H54 (cell line): ENCODE measurements at regions not wholly inside any gene's neighbourhood (a gene's known extent, or its start where the extent isn't known, plus 50 kb on each side); places are given as distances from the start of the nearest gene placed in this dataset.
A peak's percentile ranks its signal among the peaks of the same experiment; 100 is the strongest.

ENCODE experiments used
- DNase-seq: peaks from one replicate; pipeline ENCODE4 v3.0.0; 2011; ENCODE audit warnings: low spot score, mixed read lengths; ENCODE audit not compliant: insufficient read length
- FAIRE-seq: peaks from 3 replicates; lab custom pipeline; 2011; peaks lifted over from hg19 to GRCh38; lab: Jason Lieb, UNC
- POLR2A ChIP-seq: IDR thresholded peaks from 2 replicates; pipeline ENCODE4 v1.6.1; 2011; ENCODE audit warnings: low read depth, mild to moderate bottlenecking, low read length

DNA sequence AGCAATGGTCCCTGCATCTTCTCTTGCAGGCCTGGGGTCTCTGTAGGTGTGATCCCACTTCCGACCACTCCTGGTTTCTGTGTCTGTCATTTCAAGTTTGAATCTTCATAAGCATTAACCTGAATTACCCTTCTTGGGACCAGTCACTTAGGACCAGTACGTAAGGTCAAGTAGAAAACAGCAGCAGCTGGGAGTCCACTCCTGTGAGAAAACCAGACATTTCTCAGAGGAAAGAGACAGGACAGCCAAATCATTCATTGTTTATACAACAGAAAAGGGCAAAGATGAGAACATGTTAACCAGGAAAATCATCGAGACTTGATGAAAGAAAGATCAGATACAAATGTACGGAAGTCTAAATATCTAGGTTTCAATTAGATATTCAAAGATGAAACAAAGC is 163.0 kb downstream of the MREG start:
- no peak for FAIRE-seq
- TF ChIP-seq POLR2A, result no peak
- DNase-seq, result no peak

DNA sequence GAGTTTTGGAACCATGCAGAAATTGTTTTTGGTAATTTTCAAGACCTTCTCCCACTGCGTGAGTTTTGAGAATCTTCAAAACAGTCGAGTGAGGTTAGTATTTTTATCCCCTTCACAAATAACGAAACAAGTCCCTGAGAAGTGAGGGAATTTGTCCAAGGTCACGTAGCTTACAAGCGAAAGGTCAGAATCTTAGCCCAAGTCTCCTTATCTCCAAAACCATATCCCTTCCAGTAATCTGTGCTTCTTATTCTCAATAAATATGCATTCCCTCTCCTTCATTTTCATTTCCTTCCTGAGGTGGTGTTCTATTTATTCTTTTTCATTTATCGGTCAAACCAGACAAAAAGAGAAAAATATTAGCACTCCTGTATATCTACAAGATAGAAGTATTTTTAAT is 163.6 kb downstream of the MREG start:
- FAIRE-seq (no peak), DNase-seq (no peak)
- no peak for TF ChIP-seq POLR2A

DNA sequence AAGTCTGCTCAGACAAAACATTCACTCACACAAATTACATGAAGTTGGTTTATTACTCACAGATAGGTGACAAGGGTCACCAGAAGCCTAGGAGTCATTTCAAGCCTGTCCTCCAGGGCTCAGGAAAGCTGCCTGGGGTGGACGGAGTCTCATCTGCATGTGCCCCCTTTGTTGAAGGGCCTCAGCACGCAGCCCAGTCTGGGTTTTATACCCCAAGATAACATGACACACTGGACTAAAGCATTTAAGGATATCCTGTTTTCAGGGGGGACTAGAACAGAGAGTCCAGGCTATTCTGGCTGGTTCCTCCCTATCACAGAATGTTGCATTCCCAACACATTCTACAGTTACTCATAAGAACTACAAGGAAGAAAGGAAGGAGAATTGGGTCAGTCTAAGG is 164.7 kb downstream of the MREG start:
- FAIRE-seq (no peak), DNase-seq (no peak)

GRCh38 chr2:215848146-215848545 is 165.2 kb downstream of the MREG start:
- TF ChIP-seq POLR2A, result no peak
- FAIRE-seq (no peak), DNase-seq (no peak)

More for the DNA sequence above, 164.7 kb downstream of the MREG start:
- TF ChIP-seq POLR2A, result no peak

GRCh38 chr2:215847718-215848117 is 165.6 kb downstream of the MREG start:
- TF ChIP-seq POLR2A, result no peak
- FAIRE-seq, result no peak
- DNase-seq, result no peak

DNA sequence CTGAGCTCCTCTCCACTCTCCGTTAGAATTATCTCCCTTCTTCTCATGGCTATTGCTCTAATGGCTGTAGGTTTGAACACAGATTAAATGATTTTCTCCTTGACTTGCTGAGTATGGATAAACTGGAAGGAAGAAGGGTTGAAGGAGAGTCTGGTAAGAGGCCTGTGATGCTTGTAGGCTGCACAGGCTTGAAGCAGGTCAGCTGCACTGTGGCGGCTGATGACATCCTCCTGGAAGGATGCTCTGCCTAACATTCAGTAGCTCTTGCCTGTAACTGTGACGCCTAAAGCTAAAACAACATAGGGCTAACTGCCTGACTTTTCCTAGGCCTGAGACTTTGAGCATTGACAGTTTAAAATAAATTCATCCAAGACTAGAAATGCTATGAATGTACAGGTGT is 166.3 kb downstream of the MREG start:
- FAIRE-seq (no peak), DNase-seq (no peak)
- TF ChIP-seq POLR2A, result no peak

GRCh38 chr2:215845839-215846586 is 167.3 kb downstream of the MREG start:
- no peak for TF ChIP-seq POLR2A
- DNase-seq, result no peak
- no peak for FAIRE-seq

DNA sequence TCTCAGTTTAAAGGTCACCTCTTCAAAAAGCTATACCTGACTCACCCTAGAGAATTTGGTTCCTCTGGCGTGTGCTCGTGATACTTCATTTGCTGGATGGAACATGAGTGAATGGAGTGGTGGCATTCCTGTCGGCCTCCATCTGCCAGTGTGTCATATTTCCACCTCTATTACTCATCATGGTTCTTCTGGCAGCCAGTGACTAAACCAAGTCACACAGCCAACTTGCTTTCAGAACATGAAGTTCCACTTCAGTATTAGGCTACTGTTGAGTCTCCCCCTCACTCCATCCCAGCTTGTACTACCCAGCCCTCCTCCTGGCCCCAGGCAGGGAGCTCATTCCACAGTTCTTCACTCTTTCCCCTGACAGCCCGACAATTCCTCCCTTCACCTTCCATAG is 169.8 kb downstream of the MREG start:
- no peak for TF ChIP-seq POLR2A
- DNase-seq (peak; percentile 71), FAIRE-seq (peak; percentile 82)

DNA sequence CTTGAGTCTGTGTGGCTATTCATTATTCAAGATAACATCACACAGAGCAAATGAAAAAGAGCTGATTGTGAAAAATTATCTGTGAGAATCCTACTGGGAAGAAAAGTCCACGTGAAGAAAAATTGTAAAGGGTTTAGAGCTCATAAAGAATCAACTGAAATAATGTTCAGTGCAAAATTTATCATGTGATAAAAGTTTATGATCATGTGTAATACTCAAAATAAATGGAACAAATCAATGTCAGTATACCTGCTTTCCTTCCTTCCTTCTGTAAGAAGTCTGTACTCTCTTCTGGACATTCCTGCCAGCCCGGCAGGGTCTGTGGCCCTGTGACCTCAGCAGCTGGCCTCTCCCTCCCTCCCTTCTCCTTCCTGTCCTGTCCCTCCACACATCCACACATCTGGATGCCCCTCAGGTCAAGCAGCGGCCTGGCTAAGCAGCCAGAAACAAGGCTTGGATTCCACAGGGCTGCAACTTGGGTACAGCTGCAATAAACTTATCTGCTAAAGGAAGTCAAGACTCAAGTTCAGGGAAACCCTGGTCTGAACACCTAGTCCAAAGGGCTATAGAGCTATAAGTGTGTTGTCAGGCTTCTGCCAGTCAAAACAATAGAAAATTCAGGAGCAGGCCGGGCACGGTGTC is 172.1 kb downstream of the MREG start:
- no peak for DNase-seq
- FAIRE-seq, result no peak
- TF ChIP-seq POLR2A, result no peak

GRCh38 chr2:215839816-215840215 is 173.5 kb downstream of the MREG start:
- DNase-seq (no peak), FAIRE-seq (no peak)
- TF ChIP-seq POLR2A, result no peak

DNA sequence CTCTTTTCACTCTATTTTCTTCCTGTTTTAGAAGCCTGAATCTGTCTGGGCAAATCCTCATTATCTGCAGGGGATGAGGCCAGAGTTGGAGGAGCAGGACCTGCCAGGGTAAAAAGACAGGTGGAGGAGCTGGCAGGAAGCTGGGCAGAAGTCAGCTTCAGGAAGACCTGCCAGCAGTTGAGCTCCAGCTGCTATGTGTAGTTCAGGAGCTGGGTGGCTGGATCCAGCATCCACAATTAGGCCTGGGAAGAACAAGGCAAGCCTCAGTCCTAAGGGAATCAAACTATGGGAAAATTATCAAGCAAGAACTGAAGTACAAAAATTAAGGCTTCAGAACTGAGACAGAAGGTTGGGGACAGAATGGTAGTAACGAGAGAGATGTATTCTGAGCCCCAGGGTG is 174.0 kb downstream of the MREG start:
- TF ChIP-seq POLR2A, result no peak
- FAIRE-seq, result no peak
- no peak for DNase-seq

GRCh38 chr2:215836881-215837280 is 176.5 kb downstream of the MREG start:
- DNase-seq, result no peak
- no peak for TF ChIP-seq POLR2A
- no peak for FAIRE-seq

DNA sequence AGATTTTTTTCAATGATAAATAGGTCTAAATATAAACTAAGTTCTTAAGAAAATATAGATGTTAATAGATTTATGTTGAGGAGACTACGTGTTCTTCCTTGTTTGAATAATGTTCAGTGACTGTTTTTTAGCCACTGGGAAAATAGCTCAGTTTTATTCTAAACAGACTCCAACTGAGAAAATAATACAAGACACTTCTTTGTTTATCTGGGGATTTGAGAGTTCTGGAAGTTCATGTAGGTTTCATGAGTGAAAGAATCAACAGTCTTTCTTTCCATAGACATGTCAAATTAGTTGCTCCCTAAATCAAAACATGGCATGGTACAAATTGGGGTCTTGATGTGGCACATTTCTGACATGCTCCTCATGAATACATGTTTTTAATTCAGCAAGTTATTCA is 177.7 kb downstream of the MREG start:
- FAIRE-seq, result no peak
- no peak for TF ChIP-seq POLR2A

DNA sequence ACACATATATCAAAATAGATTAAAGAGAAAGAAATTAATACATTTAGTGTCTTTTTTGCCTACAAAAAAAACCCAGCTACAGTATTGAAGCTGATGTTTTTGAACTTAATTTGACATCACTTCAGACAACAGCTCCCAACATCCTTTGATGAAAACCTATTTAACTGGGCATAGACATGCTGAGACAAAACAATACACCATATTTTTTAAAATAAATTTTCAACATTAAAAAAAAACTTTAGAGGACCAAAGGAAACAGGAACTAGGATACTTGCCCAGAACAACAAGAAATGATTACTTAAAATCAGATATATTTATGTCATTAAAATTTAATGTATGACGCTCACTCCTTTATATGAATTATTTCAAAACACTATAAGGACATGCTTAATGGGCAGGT is 178.1 kb downstream of the MREG start:
- no peak for TF ChIP-seq POLR2A
- DNase-seq (no peak), FAIRE-seq (no peak)

More for the DNA sequence above, 177.7 kb downstream of the MREG start:
- no peak for DNase-seq

DNA sequence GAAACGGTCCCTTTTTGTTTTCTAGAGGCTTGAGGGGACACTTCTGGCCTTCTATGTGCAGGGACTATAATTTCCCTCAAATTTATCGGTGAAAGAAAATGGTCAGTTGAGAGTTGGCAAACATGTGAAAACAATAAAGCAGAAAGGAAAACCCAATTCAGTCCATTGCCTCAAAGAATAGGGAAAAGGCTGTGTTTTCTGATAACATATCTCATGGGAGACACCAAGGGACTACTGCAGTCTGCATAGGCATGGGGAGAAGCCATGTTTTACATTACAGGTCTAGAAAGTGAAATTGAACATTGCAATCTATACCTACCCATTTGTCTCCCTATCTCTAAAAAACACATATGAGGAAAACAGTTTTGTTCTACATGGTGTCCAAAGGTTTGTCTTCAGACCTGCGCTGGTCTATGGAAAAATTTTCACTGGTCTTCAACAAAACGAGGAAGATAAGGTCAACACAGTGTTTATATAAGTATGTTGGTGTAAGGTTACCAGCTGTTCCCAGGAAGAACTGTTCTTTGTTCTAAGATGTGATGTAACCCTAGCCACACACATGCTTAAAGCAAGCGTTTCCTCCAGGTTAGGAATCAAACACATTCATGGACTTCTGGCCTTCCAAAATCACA is 179.7 kb downstream of the MREG start:
- TF ChIP-seq POLR2A, result no peak
- DNase-seq (no peak), FAIRE-seq (no peak)

- no peak for FAIRE-seq
- no peak for DNase-seq
- no peak for TF ChIP-seq POLR2A
These were observed 180.6 kb downstream of the MREG start for GRCh38 chr2:215832791-215833190.
